HCT116 (cell line): ENCODE measurements at regions not wholly inside any gene's neighbourhood (a gene's known extent, or its start where the extent isn't known, plus 50 kb on each side); places are given as distances from the start of the nearest gene placed in this dataset.

Experiments
- FOSL1 ChIP-seq: IDR thresholded peaks from 2 replicates; pipeline ENCODE4 v1.6.1; 2012; ENCODE audit warnings: low read depth
- RAD21 ChIP-seq: IDR thresholded peaks from 2 replicates; pipeline ENCODE4 v1.6.1; 2012; ENCODE audit warnings: low read depth, mild to moderate bottlenecking

GRCh38 chr4:184936071-184936470 lies 82.2 kb upstream of the HELT start:
- no peak for TF ChIP-seq RAD21
- no peak for TF ChIP-seq FOSL1
